ENCODE measurements at regions not wholly inside any gene's neighbourhood (a gene's known extent, or its start where the extent isn't known, plus 50 kb on each side); places are given as distances from the start of the nearest gene placed in this dataset.

DNA sequence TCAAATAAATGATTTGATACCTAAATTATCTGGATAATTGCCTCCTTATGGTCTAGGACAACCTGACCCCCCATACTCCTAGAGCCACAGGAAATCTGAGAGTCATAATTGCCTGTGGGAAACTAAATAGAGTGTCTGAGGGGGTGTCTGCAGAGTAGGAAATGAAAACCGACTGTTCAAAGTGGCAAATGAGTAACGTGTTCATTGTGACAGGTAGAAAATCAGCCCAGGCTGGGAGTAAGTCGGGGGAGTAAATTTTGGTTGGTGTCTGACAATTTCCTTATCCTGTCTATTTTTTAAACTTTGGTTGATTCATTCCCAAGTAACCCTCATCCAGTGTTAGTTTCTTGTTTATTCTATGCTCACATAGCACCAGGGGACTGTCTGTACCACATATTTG is 51.6 kb upstream of the HOXC13 start:
- no peak for DNase-seq

DNA sequence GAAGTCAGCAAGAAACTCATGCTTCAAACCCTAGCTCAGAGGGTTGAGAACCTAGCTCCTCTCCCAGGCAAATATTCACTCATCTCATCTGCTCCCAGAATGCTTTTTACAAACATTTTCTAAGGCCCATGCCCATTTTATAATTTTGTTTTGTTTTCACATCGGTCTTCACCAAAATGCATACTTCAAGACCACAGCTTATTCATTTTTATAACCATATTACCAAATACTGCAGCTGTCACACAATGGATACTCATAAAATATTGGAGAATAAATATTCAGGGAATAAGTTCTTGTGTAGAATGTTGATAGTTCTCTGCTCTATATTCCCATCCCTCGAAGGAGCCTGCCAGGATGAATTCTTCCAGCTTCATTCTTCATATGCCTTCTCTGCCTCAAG is 50.8 kb upstream of the HOXC13 start:
- DNase-seq: no peak

Data from amniotic stem cell (primary cell).